ENCODE measurements at regions not wholly inside any gene's neighbourhood (a gene's known extent, or its start where the extent isn't known, plus 50 kb on each side); places are given as distances from the start of the nearest gene placed in this dataset.
"Not testable (repeated sequence)": the region's sequence is repeated elsewhere in the genome, so short reads cannot be mapped to it uniquely, and the experiment has no call there.

GRCh38 chr1:191804311-191804710 lies 354.0 kb upstream of the RGS18 start:
- TF ChIP-seq CTCF (IDR thresholded peaks at IDR 0.05), result no peak
- H3K9me3 ChIP-seq, result no peaks in the 10 kb centered on the region
- H3K36me3 ChIP-seq, result no peaks in the 10 kb centered on the region
- H3K27ac ChIP-seq, result no peak overlapping the region
- H3K4me3 ChIP-seq (ENCODE audit: low read depth in 1 of 2, low read length in 1 of 2), result no peak overlapping the region
- no peaks in the 10 kb centered on the region for H3K4me1 ChIP-seq (ENCODE audit: control insufficient read depth in 1 of 2, insufficient read depth in 1 of 2, low read depth in 1 of 2, low read length in 1 of 2)
- H3K27me3 ChIP-seq, result no peaks in the 10 kb centered on the region

- not testable (repeated sequence) for H3K9me3 ChIP-seq; H3K4me1 ChIP-seq (ENCODE audit: control insufficient read depth in 1 of 2, insufficient read depth in 1 of 2, low read depth in 1 of 2, low read length in 1 of 2); H3K27ac ChIP-seq; H3K27me3 ChIP-seq; H3K4me3 ChIP-seq (ENCODE audit: low read depth in 1 of 2, low read length in 1 of 2); H3K36me3 ChIP-seq
These were observed 344.7 kb upstream of the RGS18 start for GRCh38 chr1:191813593-191813992.

GRCh38 chr1:191818198-191818597 lies 340.1 kb upstream of the RGS18 start:
- Histone ChIP-seq H3K27ac (no peak overlapping the region), H3K36me3 (no peaks in the 10 kb centered on the region), H3K9me3 (no peaks in the 10 kb centered on the region), H3K4me1 (ENCODE audit: control insufficient read depth in 1 of 2, insufficient read depth in 1 of 2, low read depth in 1 of 2, low read length in 1 of 2) (no peaks in the 10 kb centered on the region), H3K27me3 (no peaks in the 10 kb centered on the region), H3K4me3 (ENCODE audit: low read depth in 1 of 2, low read length in 1 of 2) (no peak overlapping the region)
- no peak for TF ChIP-seq CTCF (IDR thresholded peaks at IDR 0.05)

- no peaks in the 10 kb centered on the region for H3K36me3 ChIP-seq
- no peaks in the 10 kb centered on the region for H3K4me1 ChIP-seq (ENCODE audit: control insufficient read depth in 1 of 2, insufficient read depth in 1 of 2, low read depth in 1 of 2, low read length in 1 of 2)
- no peaks in the 10 kb centered on the region for H3K27me3 ChIP-seq
- H3K9me3 ChIP-seq, result no peaks in the 10 kb centered on the region
- no peak for TF ChIP-seq CTCF (IDR thresholded peaks at IDR 0.05)
- H3K27ac ChIP-seq, result no peak overlapping the region
- H3K4me3 ChIP-seq (ENCODE audit: low read depth in 1 of 2, low read length in 1 of 2), result no peak overlapping the region
These were observed 326.7 kb upstream of the RGS18 start for GRCh38 chr1:191831572-191831971.

GRCh38 chr1:191839891-191840290 lies 318.4 kb upstream of the RGS18 start:
- no peaks in the 10 kb centered on the region for H3K27me3 ChIP-seq
- no peak overlapping the region for H3K4me3 ChIP-seq (ENCODE audit: low read depth in 1 of 2, low read length in 1 of 2)
- H3K4me1 ChIP-seq (ENCODE audit: control insufficient read depth in 1 of 2, insufficient read depth in 1 of 2, low read depth in 1 of 2, low read length in 1 of 2), result no peaks in the 10 kb centered on the region
- no peak for TF ChIP-seq CTCF (IDR thresholded peaks at IDR 0.05)
- no peaks in the 10 kb centered on the region for H3K36me3 ChIP-seq
- H3K9me3 ChIP-seq, result no peaks in the 10 kb centered on the region
- no peak overlapping the region for H3K27ac ChIP-seq

GRCh38 chr1:191851799-191852595 lies 306.3 kb upstream of the RGS18 start:
- no peaks in the 10 kb centered on the region for H3K4me1 ChIP-seq (ENCODE audit: control insufficient read depth in 1 of 2, insufficient read depth in 1 of 2, low read depth in 1 of 2, low read length in 1 of 2)
- H3K36me3 ChIP-seq, result no peaks in the 10 kb centered on the region
- TF ChIP-seq CTCF (IDR thresholded peaks at IDR 0.05), result no peak
- H3K27ac ChIP-seq, result no peak overlapping the region
- H3K27me3 ChIP-seq, result no peaks in the 10 kb centered on the region
- no peaks in the 10 kb centered on the region for H3K9me3 ChIP-seq
- H3K4me3 ChIP-seq (ENCODE audit: low read depth in 1 of 2, low read length in 1 of 2), result no peak overlapping the region

Measured in neutrophil (primary cell).